ENCODE measurements at regions not wholly inside any gene's neighbourhood (a gene's known extent, or its start where the extent isn't known, plus 50 kb on each side); places are given as distances from the start of the nearest gene placed in this dataset.

GRCh38 chr2:67241453-67241852 is 155.7 kb upstream of the ETAA1 start:
- no peak for DNase-seq (ENCODE audit: low spot score)

DNA sequence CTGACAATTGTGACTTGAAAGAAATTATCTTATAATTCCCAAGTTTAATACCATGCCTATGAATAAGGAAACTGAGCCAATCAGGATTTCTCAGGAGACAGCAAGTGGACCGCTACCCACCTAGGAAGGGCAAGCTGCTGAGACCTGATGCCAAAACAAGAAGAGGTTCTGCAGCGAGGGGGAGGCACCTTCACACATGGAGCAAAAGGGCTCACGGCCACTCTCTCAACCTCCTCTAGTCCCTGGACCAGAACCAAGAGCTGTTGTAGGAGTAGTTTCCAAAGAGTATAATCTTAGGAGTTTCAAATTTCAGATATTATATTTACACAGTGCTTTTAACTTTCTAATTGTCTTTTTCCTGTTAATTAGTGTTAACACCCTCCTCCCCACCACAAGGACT is 154.7 kb upstream of the ETAA1 start:
- DNase-seq (ENCODE audit: low spot score) = no peak

- DNase-seq (ENCODE audit: low spot score) = no peak
Observed at GRCh38 chr2:67243919-67244318, 153.2 kb upstream of the ETAA1 start.

- DNase-seq (ENCODE audit: low spot score) = no peak
Observed at GRCh38 chr2:67246791-67247190, 150.3 kb upstream of the ETAA1 start.

GRCh38 chr2:67251741-67252140 is 145.4 kb upstream of the ETAA1 start:
- no peak for DNase-seq (ENCODE audit: low spot score)

DNA sequence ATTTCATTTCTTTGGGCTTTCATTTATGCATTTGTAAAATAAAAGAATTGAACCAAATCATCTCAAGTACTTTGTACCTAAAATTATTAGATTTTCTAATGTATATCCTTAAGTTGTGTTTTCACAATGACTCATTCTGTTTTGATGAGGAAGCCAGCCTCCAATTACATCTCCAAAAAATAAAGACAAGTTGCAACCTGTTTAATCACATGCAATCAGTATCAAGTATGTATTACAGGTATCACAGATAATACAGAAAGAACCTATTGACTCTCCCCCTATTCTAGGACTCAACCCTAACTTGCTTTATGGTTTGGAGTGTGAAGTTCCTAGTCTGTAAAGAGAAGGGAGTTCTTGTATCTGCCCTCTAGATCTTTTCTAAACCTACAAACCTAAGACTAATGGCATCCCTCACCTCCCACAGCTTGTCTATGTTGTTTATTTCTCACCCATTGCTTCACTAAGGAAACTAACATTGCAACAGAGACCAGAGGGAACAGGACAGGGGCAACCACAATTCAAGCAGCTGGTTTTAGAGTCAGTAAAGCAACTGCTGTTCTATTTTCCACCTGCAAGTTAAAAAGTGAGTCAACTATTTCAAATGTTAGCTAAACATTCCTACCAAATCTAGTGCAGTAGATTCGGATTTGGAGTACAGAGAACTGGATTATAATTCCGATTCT is 141.1 kb upstream of the ETAA1 start:
- no peak for DNase-seq (ENCODE audit: low spot score)

- no peak for DNase-seq (ENCODE audit: low spot score)
Observed at GRCh38 chr2:67256892-67257291, 140.2 kb upstream of the ETAA1 start.

DNA sequence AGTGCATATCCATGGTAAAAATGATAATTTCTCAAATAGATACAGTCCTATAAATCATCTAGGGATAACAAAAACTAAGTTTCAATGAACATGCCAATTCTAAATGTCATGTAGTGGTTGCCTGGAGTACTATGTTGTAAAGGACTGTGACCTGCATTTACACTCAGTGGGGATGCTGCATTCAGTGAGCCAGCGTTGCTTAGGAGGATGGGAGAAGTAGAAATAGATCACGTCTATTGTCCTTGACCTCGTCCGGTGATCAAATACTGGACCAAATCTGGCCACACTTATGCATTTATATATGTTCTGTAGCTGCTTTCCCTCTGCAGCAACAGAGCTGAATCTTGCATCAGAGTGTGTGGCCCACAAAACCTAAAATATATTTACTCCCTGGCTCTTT is 139.0 kb upstream of the ETAA1 start:
- no peak for DNase-seq (ENCODE audit: low spot score)

- DNase-seq (ENCODE audit: low spot score) = no peak
Observed at GRCh38 chr2:67258831-67259230, 138.3 kb upstream of the ETAA1 start.

GRCh38 chr2:67259556-67260342 is 137.4 kb upstream of the ETAA1 start:
- DNase-seq (ENCODE audit: low spot score) = no peak

DNA sequence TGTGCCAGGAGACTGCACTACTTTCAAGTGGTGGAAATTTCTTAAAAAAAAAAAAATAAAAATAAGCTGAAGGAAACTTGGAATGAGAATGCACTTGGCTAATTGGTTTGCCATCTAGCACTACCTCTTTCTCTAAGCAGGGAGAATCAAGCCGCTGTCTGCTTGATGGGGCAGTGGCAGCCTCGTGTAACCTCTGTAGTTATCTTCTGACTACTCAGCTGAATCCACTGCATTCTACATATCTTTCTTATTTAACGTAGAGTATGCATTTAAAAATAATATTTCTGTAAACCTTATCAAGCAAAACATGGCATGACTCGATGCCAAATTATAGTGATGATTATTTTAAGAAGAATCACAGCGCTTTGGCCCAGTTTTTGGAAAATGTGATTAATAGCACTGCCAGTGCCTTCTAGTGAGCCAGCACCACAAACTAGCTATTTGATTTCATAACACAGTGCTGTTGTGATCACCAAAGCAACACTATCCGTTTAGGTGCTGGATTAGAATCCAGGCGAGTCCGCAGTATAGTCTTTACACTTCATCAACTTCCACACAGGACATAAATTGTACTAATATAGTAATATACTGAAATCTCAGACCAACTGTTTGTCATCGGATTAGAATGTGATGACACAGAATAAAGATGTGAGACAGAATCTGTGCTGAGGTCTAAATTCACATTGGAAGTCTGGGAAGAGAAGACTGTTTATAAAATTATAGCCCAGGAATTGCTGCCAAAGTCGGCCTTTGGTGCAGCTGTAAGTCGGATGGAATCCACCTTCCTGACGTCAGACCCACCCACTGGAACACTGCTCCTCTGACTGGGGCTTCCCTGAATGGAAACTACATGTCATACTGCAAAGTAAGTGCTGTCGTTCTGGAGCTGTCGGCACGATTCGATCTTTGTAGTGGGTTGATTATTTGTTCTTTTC is 136.5 kb upstream of the ETAA1 start:
- DNase-seq (ENCODE audit: low spot score) = no peak

GRCh38 chr2:67267241-67267640 is 129.9 kb upstream of the ETAA1 start:
- no peak for DNase-seq (ENCODE audit: low spot score)

- no peak for DNase-seq (ENCODE audit: low spot score)
Observed at GRCh38 chr2:67268797-67269196, 128.3 kb upstream of the ETAA1 start.

DNA sequence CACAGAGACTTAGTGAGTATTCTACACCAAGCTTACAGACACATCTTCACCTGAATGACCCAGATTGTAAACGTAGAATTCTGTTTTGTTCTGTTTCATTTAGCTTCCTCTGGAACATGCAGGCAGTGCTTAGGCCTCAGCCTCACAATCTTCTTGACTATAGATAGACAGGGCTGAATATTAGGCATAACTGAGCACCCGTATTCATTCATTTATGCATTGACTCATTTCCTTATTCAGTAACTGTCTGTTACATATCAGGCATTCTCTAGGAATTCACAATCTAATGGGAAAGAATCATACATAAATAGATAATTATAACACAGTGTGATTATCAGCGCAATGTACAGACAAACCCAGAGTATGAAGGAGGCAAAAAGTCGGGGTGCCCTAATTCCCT is 124.9 kb upstream of the ETAA1 start:
- no peak for DNase-seq (ENCODE audit: low spot score)

- no peak for DNase-seq (ENCODE audit: low spot score)
Observed at GRCh38 chr2:67277450-67277849, 119.7 kb upstream of the ETAA1 start.

- no peak for DNase-seq (ENCODE audit: low spot score)
Observed at GRCh38 chr2:67281101-67281500, 116.0 kb upstream of the ETAA1 start.

GRCh38 chr2:67283641-67284040 is 113.5 kb upstream of the ETAA1 start:
- DNase-seq (ENCODE audit: low spot score) = no peak

DNA sequence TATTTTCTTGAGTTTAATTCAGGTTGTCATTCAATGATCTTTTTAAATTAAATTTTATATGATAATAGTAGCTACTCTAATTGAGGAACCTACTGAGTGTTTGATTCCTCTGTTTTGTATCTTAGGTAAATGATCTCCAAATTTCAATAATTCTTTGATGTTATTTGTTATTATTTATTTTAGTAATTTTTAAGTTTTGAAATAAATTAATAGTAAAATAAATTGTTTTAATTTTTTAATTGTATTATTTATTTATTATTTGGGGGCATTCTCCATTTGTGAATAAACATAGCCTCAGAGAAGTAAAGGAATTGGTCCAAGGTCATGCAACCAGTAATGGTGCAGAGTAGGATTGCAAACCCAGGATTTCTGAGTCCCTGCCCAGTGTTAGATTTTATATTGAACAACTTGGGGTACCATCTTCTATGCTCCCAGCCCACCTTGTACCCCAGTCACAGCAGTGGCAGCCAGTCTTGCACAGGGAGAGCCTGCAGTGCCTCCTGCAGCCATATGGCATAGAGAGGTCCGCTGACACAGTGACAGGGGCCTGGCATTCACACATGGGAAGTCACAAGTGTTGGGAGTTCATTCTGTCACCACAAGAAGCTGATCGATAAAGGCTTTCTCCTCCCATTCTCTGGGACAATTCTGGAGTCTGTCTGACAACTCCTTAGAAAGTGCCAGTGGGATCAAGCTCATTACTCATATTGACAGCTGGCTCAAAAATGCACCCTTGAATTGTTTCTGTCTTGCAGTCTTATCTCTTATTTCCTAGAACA is 110.0 kb upstream of the ETAA1 start:
- DNase-seq (ENCODE audit: low spot score) = no peak

- DNase-seq (ENCODE audit: low spot score) = no peak
Observed at GRCh38 chr2:67289271-67289670, 107.9 kb upstream of the ETAA1 start.

- DNase-seq (ENCODE audit: low spot score) = no peak
Observed at GRCh38 chr2:67289921-67290371, 107.2 kb upstream of the ETAA1 start.

DNA sequence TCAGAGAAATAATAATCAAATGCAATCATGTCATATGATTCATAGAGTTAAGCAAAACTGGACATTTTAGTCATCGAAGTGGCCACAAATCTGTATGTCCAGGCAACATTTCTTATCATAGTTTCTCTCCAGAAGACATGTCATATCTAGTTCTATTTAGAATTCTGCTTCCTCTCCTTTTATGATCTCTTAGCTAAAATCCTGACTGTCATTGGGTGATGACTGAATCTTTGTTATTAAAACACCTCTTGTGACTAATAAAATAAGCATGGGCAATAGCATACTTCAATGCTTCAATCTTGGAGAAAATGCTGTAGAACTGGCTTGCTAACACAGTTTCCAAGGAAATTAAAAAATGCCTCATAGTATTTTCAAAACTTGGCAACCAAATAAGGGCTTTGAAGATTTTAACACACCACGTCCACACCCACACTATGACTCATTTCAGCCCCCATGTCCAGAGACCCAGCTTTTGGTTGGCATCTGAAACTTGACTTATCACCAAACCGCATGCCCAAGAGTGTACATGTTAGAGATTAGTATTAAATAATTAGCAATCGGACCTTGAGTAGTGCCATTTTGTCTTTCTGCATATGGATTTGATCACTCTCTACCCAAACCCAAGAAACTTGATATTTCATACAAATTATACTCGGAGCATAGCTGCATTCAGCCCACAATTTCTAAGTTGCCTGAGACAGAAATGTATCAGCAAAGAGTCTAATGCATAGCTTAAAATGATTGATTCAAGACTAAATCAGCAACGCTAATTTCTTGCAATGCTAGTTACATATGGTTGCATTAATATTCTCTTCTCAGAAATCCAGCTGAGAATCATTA is 106.5 kb upstream of the ETAA1 start:
- DNase-seq (ENCODE audit: low spot score) = no peak
